SH-SY5Y (cell line): ENCODE measurements at regions not wholly inside any gene's neighbourhood (a gene's known extent, or its start where the extent isn't known, plus 50 kb on each side); places are given as distances from the start of the nearest gene placed in this dataset.

Source experiments
- GATA2 ChIP-seq: IDR thresholded peaks from 2 replicates; pipeline ENCODE4 v1.6.1; 2011; ENCODE audit warnings: mild to moderate bottlenecking, low read depth, low read length
- GATA3 ChIP-seq: IDR thresholded peaks from 2 replicates; pipeline ENCODE4 v1.6.1; 2011; ENCODE audit warnings: low read depth, mild to moderate bottlenecking, low read length, moderate library complexity

- no peak for TF ChIP-seq GATA2
- TF ChIP-seq GATA3 = no peak
Observed at GRCh38 chr4:164058776-164059445, 564.4 kb downstream of the TMA16 start.
